BE2C (cell line): ENCODE measurements at regions not wholly inside any gene's neighbourhood (a gene's known extent, or its start where the extent isn't known, plus 50 kb on each side); places are given as distances from the start of the nearest gene placed in this dataset.

Source experiments
- DNase-seq: peaks from one replicate; pipeline ENCODE4 v3.0.0-alpha.2; 2020
- H3K27me3 ChIP-seq: fragments of 250-450 bp; sonication (Bioruptor Pico); 2 replicates; pipeline ENCODE4 v1.5.1; 2020; ENCODE audit warnings: mild to moderate bottlenecking
- H3K36me3 ChIP-seq: fragments of 250-450 bp; sonication (Bioruptor Pico); 2 replicates; pipeline ENCODE4 v1.5.1; 2020; ENCODE audit warnings: mild to moderate bottlenecking
- H3K4me1 ChIP-seq: fragments of 250-450 bp; sonication (Bioruptor Pico); 2 replicates; pipeline ENCODE4 v1.5.1; 2020
- H3K4me3 ChIP-seq: 2 replicates; pipeline ENCODE4 v1.5.1; 2011; ENCODE audit warnings: low read depth, low read length
- H3K9me3 ChIP-seq: fragments of 250-450 bp; sonication (Bioruptor Pico); 2 replicates; pipeline ENCODE4 v1.5.1; 2020
- TF ChIP-seq, protein P1 (sequence below): IDR thresholded peaks from 2 replicates; pipeline ENCODE4 v1.5.1; 2012; ENCODE audit warnings: mild to moderate bottlenecking, low read depth, low read length

DNA sequence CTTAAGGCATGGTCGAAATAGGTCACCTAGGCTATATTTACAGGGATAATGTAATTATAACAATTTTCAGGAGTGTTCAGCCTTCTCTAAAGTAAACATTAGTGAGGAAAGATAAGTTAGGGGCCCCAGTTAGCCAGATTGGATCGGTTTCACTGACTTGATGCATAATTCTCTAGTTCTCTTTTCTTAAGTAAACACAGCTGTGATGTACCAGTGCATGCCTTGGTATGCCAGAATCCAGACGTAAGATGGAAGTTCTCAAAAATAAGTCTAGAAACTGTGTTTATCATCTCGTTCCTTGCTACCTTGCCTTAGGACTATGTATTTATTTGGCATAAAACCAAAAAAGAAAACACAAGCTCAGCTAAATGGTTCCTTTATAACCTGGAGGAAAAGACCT, 442.2 kb upstream of the CLINT1 start:
- no peak for DNase-seq
- Histone ChIP-seq H3K36me3 (no peaks in the 10 kb centered on the region), H3K9me3 (no peaks in the 10 kb centered on the region), H3K27me3 (no peaks in the 10 kb centered on the region), H3K4me3 (no peak overlapping the region), H3K4me1 (0 out of 2 replicates have a peak, but pooled peaks cover 2% of the 10 kb centered on the region)
- TF ChIP-seq, protein P1, sequence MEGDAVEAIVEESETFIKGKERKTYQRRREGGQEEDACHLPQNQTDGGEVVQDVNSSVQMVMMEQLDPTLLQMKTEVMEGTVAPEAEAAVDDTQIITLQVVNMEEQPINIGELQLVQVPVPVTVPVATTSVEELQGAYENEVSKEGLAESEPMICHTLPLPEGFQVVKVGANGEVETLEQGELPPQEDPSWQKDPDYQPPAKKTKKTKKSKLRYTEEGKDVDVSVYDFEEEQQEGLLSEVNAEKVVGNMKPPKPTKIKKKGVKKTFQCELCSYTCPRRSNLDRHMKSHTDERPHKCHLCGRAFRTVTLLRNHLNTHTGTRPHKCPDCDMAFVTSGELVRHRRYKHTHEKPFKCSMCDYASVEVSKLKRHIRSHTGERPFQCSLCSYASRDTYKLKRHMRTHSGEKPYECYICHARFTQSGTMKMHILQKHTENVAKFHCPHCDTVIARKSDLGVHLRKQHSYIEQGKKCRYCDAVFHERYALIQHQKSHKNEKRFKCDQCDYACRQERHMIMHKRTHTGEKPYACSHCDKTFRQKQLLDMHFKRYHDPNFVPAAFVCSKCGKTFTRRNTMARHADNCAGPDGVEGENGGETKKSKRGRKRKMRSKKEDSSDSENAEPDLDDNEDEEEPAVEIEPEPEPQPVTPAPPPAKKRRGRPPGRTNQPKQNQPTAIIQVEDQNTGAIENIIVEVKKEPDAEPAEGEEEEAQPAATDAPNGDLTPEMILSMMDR: no peak

DNA sequence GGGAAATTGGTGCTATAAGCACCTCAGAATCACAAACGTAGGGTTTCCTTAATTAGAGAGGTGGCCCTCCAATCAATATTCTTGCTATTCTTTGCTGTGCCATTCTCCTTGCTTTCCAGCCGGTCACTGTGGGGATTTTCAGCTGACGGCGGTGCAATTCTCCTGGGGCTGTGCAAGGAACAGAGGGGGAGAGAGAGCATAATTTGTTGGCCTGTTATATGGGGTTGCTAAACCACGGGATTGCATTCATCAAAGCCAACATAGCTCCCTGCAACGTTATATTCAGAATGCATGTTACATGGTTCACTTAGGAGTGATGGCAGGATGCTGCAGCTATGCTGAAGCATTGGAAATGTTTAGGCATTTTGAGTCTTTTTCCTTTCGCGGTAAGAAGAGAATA, 441.3 kb upstream of the CLINT1 start:
- Histone ChIP-seq H3K36me3 (no peaks in the 10 kb centered on the region), H3K9me3 (no peaks in the 10 kb centered on the region), H3K27me3 (no peaks in the 10 kb centered on the region), H3K4me1 (0 out of 2 replicates have a peak, but pooled peaks cover 2% of the 10 kb centered on the region), H3K4me3 (no peak overlapping the region)
- TF ChIP-seq, protein P1: no peak
- no peak for DNase-seq

DNA sequence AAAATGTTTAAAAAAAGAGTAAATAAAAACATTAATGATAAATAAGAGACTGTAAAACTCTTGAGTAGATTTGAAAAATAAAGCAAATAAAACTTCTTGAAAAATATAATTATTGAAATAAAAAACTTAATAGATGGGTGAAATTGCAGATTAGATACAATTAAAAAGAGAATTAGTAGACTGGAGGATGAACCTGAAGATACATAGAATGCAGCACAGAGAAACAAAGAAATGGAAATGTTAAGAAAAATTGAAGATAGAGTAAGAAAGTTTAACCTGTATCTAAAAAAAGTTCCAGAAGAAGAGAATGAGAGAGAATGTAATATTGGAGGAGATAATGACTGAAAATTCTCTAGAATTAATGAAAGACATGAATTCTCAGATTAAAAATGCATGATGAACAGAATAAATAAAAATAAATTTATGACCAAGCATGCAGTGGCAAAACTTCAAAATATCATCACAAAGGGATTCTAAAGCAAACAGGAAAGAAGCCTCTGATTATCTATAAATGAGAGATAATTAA, 438.1 kb upstream of the CLINT1 start:
- DNase-seq: no peak
- Histone ChIP-seq H3K36me3 (no peaks in the 10 kb centered on the region), H3K9me3 (no peaks in the 10 kb centered on the region), H3K4me1 (no peaks in the 10 kb centered on the region), H3K27me3 (no peaks in the 10 kb centered on the region), H3K4me3 (no peak overlapping the region)
- TF ChIP-seq, protein P1: no peak

DNA sequence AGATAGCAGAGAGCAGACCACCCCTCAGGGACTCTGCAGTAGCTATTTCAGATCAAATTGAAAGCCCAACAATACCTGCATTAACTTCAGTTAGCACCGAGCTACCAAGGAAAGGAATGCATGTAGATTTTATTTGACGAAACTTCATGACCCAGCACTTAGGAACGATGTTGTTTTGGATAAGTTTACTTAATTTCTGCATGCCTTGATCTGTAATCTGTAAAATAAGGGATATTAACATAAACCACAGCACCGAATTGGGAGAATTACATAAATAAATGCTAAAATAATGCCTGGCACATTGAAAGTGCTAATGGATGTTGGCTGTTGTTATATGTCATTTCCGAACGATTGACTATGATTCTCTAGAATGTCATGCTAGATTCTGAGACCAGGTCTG, 435.8 kb upstream of the CLINT1 start:
- Histone ChIP-seq H3K9me3 (no peaks in the 10 kb centered on the region), H3K27me3 (no peaks in the 10 kb centered on the region), H3K36me3 (no peaks in the 10 kb centered on the region), H3K4me1 (peaks cover 5% of the 10 kb centered on the region; the same call in 1 of the 2 replicates), H3K4me3 (no peak overlapping the region)
- TF ChIP-seq, protein P1: no peak
- DNase-seq: no peak

DNA sequence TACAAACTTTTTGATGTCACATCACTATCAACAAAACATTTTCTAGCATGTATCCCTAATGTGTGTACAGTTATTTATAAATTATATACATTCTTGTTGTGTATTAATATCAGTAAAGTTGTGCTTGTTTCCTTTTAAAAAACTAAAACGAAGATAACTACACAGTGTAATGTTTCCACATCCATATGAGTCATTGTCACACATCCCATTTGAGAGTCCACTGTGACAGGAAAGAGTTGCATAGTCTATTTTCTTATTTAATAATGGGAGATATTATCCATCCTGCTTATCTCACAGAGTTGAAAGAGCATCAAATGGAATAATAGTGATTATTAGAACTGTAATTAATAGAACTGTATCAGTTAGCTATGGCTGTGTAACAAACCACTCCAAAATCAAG, 434.0 kb upstream of the CLINT1 start:
- Histone ChIP-seq H3K4me1 (peaks cover 5% of the 10 kb centered on the region; the same call in 1 of the 2 replicates), H3K4me3 (no peak overlapping the region), H3K9me3 (no peaks in the 10 kb centered on the region), H3K27me3 (no peaks in the 10 kb centered on the region), H3K36me3 (no peaks in the 10 kb centered on the region)
- TF ChIP-seq, protein P1: no peak
- no peak for DNase-seq

DNA sequence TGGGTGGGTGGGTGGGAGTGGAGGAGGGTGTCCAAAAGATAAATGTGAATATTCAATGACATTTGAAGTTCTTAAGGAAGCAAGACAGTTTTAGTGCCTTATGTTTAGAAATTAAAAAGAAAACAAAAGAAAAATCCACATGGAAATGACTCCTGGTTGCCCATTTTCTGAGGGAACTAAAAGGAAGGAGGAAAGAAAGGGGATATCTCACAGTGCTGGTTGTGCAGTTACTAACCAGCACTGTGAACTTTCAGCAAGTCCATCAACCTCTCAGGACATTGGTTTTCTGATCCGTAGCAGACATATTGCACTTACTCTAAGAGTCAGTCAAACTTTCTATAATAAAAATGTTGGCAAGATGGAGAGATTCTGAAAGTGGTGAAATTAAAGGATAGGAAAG, 431.0 kb upstream of the CLINT1 start:
- Histone ChIP-seq H3K36me3 (no peaks in the 10 kb centered on the region), H3K27me3 (no peaks in the 10 kb centered on the region), H3K4me3 (no peak overlapping the region), H3K4me1 (peaks cover 5% of the 10 kb centered on the region; the same call in 1 of the 2 replicates), H3K9me3 (no peaks in the 10 kb centered on the region; the same call in 1 of the 2 replicates)
- no peak for DNase-seq
- TF ChIP-seq, protein P1: no peak
